ENCODE measurements at regions not wholly inside any gene's neighbourhood (a gene's known extent, or its start where the extent isn't known, plus 50 kb on each side); places are given as distances from the start of the nearest gene placed in this dataset.

DNA sequence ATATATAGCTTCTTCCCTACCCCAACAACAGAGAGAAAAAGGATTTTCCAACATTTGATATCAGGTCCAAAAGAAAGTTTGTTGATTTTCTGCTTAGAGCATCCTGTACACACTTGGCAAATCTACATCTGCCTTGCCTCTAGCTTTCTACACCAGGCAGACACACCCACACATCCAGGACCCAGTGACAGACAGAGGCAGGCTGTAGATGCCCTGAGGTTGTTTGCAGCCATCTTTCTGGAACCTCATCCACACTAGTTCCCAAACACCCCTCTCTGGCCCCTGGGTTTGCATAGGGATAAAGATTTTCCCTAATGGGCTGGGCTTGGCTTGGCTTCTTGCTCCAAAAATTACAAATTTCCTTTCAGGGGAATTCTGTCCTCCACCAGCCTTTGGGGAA is 138.2 kb upstream of the FST start:
- no peak for TF ChIP-seq EZH2 (IDR thresholded peaks at IDR 0.05; ENCODE audit: borderline replicate concordance, insufficient read depth, low read depth, low read length, poor library complexity, severe bottlenecking)
- TF ChIP-seq, protein P1, sequence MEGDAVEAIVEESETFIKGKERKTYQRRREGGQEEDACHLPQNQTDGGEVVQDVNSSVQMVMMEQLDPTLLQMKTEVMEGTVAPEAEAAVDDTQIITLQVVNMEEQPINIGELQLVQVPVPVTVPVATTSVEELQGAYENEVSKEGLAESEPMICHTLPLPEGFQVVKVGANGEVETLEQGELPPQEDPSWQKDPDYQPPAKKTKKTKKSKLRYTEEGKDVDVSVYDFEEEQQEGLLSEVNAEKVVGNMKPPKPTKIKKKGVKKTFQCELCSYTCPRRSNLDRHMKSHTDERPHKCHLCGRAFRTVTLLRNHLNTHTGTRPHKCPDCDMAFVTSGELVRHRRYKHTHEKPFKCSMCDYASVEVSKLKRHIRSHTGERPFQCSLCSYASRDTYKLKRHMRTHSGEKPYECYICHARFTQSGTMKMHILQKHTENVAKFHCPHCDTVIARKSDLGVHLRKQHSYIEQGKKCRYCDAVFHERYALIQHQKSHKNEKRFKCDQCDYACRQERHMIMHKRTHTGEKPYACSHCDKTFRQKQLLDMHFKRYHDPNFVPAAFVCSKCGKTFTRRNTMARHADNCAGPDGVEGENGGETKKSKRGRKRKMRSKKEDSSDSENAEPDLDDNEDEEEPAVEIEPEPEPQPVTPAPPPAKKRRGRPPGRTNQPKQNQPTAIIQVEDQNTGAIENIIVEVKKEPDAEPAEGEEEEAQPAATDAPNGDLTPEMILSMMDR (IDR thresholded peaks at IDR 0.05): no peak
- no peak overlapping the region for H3K27ac Mint-ChIP-seq
- H3K27ac ChIP-seq (ENCODE audit: low read length in 2 of 2): no peak overlapping the region
- DNase-seq (no peak), ATAC-seq (ENCODE audit: low read depth) (no peak)
- H3K36me3 ChIP-seq (replicated peaks in 1 of 2; ENCODE audit: control extremely low read depth in 1 of 2, control insufficient read depth in 1 of 2, extremely low read depth in 1 of 2, insufficient read depth in 2 of 2, low read length in 1 of 2): no peaks in the 10 kb centered on the region
- no peaks in the 10 kb centered on the region for H3K27me3 ChIP-seq (replicated peaks in 1 of 4; ENCODE audit: control extremely low read depth in 1 of 4, control insufficient read depth in 3 of 4, insufficient read depth in 4 of 4, low read length in 3 of 4)
- H3K9me3 Mint-ChIP-seq (ENCODE audit: insufficient read depth): peaks cover 6% of the 10 kb centered on the region
- CTCF ChIA-PET: no interaction called here
- H3K4me2 ChIP-seq (replicated peaks; ENCODE audit: low read depth, low read length, poor library complexity, severe bottlenecking): no peak overlapping the region
- H3K27me3 Mint-ChIP-seq: no peaks in the 10 kb centered on the region
- H3K4me1 ChIP-seq (ENCODE audit: control insufficient read depth in 2 of 2, insufficient read depth in 2 of 2, low read length in 2 of 2): no peaks in the 10 kb centered on the region
- no peak overlapping the region for H3K4me3 Mint-ChIP-seq
- no peak overlapping the region for H3K4me3 ChIP-seq (ENCODE audit: control extremely low read depth in 1 of 5, extremely low read depth in 1 of 5, insufficient read depth in 1 of 5, low read depth in 2 of 5, low read length in 4 of 5)
- H4K20me1 ChIP-seq (ENCODE audit: control insufficient read depth, insufficient read depth, low read length, poor library complexity, severe bottlenecking): no peaks in the 10 kb centered on the region
- H2AFZ ChIP-seq (ENCODE audit: insufficient read depth, low read depth, low read length, poor library complexity, severe bottlenecking): no peak overlapping the region
- H3K4me1 Mint-ChIP-seq: no peaks in the 10 kb centered on the region
- intact Hi-C loops (cut with micrococcal nuclease): no loop called here
- H3K9me3 ChIP-seq (ENCODE audit: control extremely low read depth in 1 of 3, control insufficient read depth in 2 of 3, insufficient read depth in 1 of 3, low read length in 2 of 3): peaks cover 0 to 3% (median 0%) of the 10 kb centered on the region in 3 donors
- POLR2A ChIA-PET: no interaction called here
- H3K9ac ChIP-seq (ENCODE audit: low read length): no peak overlapping the region
- H3K79me2 ChIP-seq (ENCODE audit: control insufficient read depth, insufficient read depth, low read length): no peaks in the 10 kb centered on the region

DNA sequence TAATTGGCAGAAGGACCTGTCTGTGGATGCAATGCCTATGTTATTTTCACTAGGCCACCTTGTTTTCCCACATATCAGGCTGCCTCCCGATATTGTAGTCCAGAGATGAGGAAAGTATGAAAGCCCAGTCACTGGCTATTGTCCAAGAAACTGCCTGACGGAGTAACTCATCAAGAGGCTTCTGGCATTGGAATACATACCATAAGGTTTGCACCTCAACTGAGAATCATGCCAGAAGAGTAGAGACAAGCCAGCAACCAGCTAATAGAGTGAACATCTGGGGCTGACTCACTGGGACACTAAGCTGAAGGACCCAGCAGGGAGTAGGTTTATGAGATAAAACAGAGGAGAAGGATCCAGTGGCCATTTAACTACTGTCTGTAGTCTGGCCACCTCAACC is 137.2 kb upstream of the FST start:
- no peak overlapping the region for H3K9ac ChIP-seq (ENCODE audit: low read length)
- no peak overlapping the region for H3K4me2 ChIP-seq (replicated peaks; ENCODE audit: low read depth, low read length, poor library complexity, severe bottlenecking)
- ChIA-PET CTCF (no interaction called here), POLR2A (no interaction called here)
- Mint-ChIP-seq H3K4me1 (no peaks in the 10 kb centered on the region), H3K4me3 (no peak overlapping the region), H3K27me3 (peaks cover 3% of the 10 kb centered on the region), H3K9me3 (ENCODE audit: insufficient read depth) (peaks cover 6% of the 10 kb centered on the region), H3K27ac (no peak overlapping the region)
- peaks cover 0 to 3% (median 0%) of the 10 kb centered on the region in 3 donors for H3K9me3 ChIP-seq (ENCODE audit: control extremely low read depth in 1 of 3, control insufficient read depth in 2 of 3, insufficient read depth in 1 of 3, low read length in 2 of 3)
- H3K36me3 ChIP-seq (replicated peaks in 1 of 2; ENCODE audit: control extremely low read depth in 1 of 2, control insufficient read depth in 1 of 2, extremely low read depth in 1 of 2, insufficient read depth in 2 of 2, low read length in 1 of 2): no peaks in the 10 kb centered on the region
- no peak overlapping the region for H3K27ac ChIP-seq (ENCODE audit: low read length in 2 of 2)
- H3K4me1 ChIP-seq (ENCODE audit: control insufficient read depth in 2 of 2, insufficient read depth in 2 of 2, low read length in 2 of 2): no peaks in the 10 kb centered on the region
- DNase-seq: no peak
- no peak for TF ChIP-seq EZH2 (IDR thresholded peaks at IDR 0.05; ENCODE audit: borderline replicate concordance, insufficient read depth, low read depth, low read length, poor library complexity, severe bottlenecking)
- TF ChIP-seq, protein P1 (IDR thresholded peaks at IDR 0.05): no peak
- intact Hi-C loops (cut with micrococcal nuclease): no loop called here
- no peak overlapping the region for H2AFZ ChIP-seq (ENCODE audit: insufficient read depth, low read depth, low read length, poor library complexity, severe bottlenecking)
- no peaks in the 10 kb centered on the region for H3K27me3 ChIP-seq (replicated peaks in 1 of 4; ENCODE audit: control extremely low read depth in 1 of 4, control insufficient read depth in 3 of 4, insufficient read depth in 4 of 4, low read length in 3 of 4)
- no peak overlapping the region for H3K4me3 ChIP-seq (ENCODE audit: control extremely low read depth in 1 of 5, extremely low read depth in 1 of 5, insufficient read depth in 1 of 5, low read depth in 2 of 5, low read length in 4 of 5)
- no peaks in the 10 kb centered on the region for H3K79me2 ChIP-seq (ENCODE audit: control insufficient read depth, insufficient read depth, low read length)
- WGBS (ENCODE audit: insufficient coverage): 94% methylated on average over 2 of the region's 2 CpGs
- H4K20me1 ChIP-seq (ENCODE audit: control insufficient read depth, insufficient read depth, low read length, poor library complexity, severe bottlenecking): no peaks in the 10 kb centered on the region
- no peak for ATAC-seq (ENCODE audit: low read depth)

Data from B cell (primary cell).